ENCODE measurements at regions not wholly inside any gene's neighbourhood (a gene's known extent, or its start where the extent isn't known, plus 50 kb on each side); places are given as distances from the start of the nearest gene placed in this dataset.

DNA sequence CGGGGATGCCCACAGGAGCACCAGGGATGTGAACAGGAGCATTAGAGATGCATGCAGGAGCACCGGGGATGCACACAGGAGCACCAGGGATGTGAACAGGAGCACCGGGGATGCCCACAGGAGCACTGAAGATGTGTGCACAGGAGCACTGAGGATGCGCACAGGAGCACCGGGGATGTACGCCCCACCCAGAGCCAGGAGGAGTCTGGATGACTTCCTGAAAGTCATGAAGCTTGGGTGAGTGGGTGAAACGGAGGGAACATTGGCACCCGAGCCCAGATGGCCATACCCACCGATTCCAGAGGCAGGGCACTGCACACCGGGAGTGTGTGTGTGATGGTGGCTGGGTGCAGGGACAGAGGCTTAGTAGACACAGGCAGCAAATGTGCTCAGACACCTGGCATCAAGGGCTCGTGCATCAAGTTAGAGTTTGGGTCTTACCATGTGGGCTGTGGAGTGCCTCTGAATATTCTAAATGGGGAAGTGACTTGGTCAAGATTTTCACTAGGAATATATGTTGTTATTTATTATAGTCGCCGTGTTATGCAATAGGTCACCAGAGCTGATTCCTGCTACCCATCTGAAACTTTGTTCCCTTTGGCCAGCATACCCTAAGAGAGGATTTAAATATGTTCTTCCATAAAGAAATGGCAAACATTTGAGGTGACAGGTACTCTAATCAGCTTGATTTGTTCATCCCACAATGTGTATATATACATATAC, 365.8 kb upstream of the MYT1L start:
- TF ChIP-seq, protein P1, sequence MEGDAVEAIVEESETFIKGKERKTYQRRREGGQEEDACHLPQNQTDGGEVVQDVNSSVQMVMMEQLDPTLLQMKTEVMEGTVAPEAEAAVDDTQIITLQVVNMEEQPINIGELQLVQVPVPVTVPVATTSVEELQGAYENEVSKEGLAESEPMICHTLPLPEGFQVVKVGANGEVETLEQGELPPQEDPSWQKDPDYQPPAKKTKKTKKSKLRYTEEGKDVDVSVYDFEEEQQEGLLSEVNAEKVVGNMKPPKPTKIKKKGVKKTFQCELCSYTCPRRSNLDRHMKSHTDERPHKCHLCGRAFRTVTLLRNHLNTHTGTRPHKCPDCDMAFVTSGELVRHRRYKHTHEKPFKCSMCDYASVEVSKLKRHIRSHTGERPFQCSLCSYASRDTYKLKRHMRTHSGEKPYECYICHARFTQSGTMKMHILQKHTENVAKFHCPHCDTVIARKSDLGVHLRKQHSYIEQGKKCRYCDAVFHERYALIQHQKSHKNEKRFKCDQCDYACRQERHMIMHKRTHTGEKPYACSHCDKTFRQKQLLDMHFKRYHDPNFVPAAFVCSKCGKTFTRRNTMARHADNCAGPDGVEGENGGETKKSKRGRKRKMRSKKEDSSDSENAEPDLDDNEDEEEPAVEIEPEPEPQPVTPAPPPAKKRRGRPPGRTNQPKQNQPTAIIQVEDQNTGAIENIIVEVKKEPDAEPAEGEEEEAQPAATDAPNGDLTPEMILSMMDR (IDR thresholded peaks at IDR 0.05) = no peak
- no peak for TF ChIP-seq POLR2A (IDR thresholded peaks at IDR 0.05)
